ENCODE measurements at regions not wholly inside any gene's neighbourhood (a gene's known extent, or its start where the extent isn't known, plus 50 kb on each side); places are given as distances from the start of the nearest gene placed in this dataset.

DNA sequence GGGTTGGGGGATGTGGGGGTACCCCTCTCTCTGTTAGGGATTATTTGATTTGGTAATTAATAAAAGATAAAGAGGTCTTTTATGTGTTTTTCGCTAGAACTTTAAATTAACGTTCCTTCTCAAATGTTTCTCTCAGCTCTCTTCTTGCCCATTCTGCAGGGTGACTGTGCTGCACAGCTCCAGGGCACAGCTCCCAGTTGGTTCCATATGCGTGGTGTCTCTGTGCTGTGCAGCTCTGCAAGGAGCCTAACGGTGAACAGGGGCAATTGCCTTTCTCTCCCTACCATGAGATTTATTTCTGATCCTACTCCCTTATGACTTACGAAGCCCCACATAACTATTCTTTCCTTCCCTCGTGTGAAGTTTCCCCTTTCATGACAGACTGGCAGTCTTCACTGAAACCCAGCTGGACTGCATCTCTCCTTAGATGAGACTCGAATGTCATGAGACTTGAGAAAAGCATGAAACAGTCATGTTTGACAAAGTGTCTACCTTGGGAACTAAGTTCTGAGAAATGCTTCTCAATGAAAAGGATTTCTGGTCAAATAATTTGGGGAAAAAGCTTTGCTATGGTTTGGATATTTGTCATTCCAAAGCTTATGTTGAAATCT is 50.2 kb upstream of the SPRY1 start:
- POLR2A ChIA-PET (ENCODE audit: unreplicated experiment) = no interaction called here
- Histone ChIP-seq H3K9me3 (ENCODE audit: low read length) (no peaks in the 10 kb centered on the region), H2AFZ (ENCODE audit: low read length) (no peak overlapping the region), H3K27ac (ENCODE audit: low read length) (no peak overlapping the region), H3K9me2 (replicated peaks; ENCODE audit: low read length) (no peaks in the 10 kb centered on the region), H3K79me2 (ENCODE audit: low read length) (no peaks in the 10 kb centered on the region), H3K4me3 (ENCODE audit: low read length) (no peak overlapping the region), H3K4me2 (ENCODE audit: low read length) (no peak overlapping the region), H3K27me3 (ENCODE audit: low read length) (no peaks in the 10 kb centered on the region), H3K36me3 (ENCODE audit: low read depth, low read length) (no peaks in the 10 kb centered on the region), H3F3A (ENCODE audit: low read length, unreplicated experiment) (no peaks in the 10 kb centered on the region), H3K9ac (ENCODE audit: low read length) (no peak overlapping the region), H3K4me1 (ENCODE audit: insufficient read depth, low read length) (no peaks in the 10 kb centered on the region), H4K20me1 (ENCODE audit: low read length) (no peaks in the 10 kb centered on the region)
- intact Hi-C loops (cut with micrococcal nuclease) = no loop called here
- no TSS peak for BruUV-seq (replicated peaks)
- no peak for TF ChIP-seq EZH2 (IDR thresholded peaks at IDR 0.05; ENCODE audit: low read length, unreplicated experiment)
- TF ChIP-seq, protein P1, sequence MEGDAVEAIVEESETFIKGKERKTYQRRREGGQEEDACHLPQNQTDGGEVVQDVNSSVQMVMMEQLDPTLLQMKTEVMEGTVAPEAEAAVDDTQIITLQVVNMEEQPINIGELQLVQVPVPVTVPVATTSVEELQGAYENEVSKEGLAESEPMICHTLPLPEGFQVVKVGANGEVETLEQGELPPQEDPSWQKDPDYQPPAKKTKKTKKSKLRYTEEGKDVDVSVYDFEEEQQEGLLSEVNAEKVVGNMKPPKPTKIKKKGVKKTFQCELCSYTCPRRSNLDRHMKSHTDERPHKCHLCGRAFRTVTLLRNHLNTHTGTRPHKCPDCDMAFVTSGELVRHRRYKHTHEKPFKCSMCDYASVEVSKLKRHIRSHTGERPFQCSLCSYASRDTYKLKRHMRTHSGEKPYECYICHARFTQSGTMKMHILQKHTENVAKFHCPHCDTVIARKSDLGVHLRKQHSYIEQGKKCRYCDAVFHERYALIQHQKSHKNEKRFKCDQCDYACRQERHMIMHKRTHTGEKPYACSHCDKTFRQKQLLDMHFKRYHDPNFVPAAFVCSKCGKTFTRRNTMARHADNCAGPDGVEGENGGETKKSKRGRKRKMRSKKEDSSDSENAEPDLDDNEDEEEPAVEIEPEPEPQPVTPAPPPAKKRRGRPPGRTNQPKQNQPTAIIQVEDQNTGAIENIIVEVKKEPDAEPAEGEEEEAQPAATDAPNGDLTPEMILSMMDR (conservative IDR thresholded peaks at IDR 0.05; ENCODE audit: low read depth, low read length) = no peak
- no peak for TF ChIP-seq EZH2phosphoT487 (IDR thresholded peaks at IDR 0.05; ENCODE audit: borderline replicate concordance, low read length)
- DNase-seq (no peak), ATAC-seq (no peak)
- CTCF ChIA-PET = no interaction called here
